Hepatocyte (in vitro differentiated cells): ENCODE measurements at regions not wholly inside any gene's neighbourhood (a gene's known extent, or its start where the extent isn't known, plus 50 kb on each side); places are given as distances from the start of the nearest gene placed in this dataset.

Experiments used
- CTCF ChIP-seq: fragments of 200-600 bp; sonication (generic); IDR thresholded peaks from 2 replicates; pipeline ENCODE4 v1.5.1; 2016; ENCODE audit warnings: antibody characterized with exemption, mild to moderate bottlenecking; ENCODE audit not compliant: poor library complexity
- EZH2 ChIP-seq: fragments of 200-600 bp; sonication (generic); IDR thresholded peaks from 2 replicates; pipeline ENCODE4 v1.6.1; 2016; ENCODE audit warnings: antibody characterized with exemption, mild to moderate bottlenecking, borderline replicate concordance
- EZH2phosphoT487 ChIP-seq: fragments of 200-600 bp; sonication (generic); IDR thresholded peaks from one replicate; pipeline ENCODE4 v1.6.1; 2018; ENCODE audit warnings: antibody characterized with exemption, mild to moderate bottlenecking, low read depth, moderate library complexity; ENCODE audit not compliant: unreplicated experiment, severe bottlenecking

DNA sequence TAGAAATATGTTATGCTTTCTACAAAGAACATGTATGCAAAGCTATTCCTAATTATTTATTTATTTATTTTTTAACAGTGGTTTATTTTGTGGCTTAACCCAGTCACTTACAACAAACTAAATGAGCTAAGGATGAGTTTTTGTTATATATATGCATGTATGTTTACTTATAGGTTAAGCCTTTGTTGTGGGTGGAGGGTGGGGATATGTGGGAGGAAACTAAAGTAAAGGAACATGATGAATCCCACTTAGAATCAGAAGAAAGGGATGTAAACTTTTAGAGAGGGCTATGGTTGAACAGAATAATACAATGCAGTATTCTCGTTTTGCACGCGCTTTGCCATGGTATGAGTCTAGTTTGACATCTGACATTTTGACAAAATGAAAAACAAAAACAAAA lies 321.0 kb upstream of the RUNX1 start:
- TF ChIP-seq EZH2 (no peak), CTCF (no peak), EZH2phosphoT487 (no peak)
